GM12878 (cell line): ENCODE measurements at regions not wholly inside any gene's neighbourhood (a gene's known extent, or its start where the extent isn't known, plus 50 kb on each side); places are given as distances from the start of the nearest gene placed in this dataset.

Source experiments
- ATAC-seq: fragments of 200-7000 bp; cut with Tn5 transposase; 3 replicates; pipeline ENCODE4 v1.9.1; 2020; ENCODE audit warnings: mild to moderate bottlenecking, moderate library complexity
- BruUV-seq: library from RNA; stranded (reverse); fragments of 400-500 nt; replicated peaks from 2 replicates; lab custom pipeline; 2021; lab: Mats Ljungman, UMichigan
- CTCF ChIA-PET: fragments of 300-600 bp; sonication (Branson Sonifier 250); formaldehyde crosslinking; extraction: SDS; loops from one replicate; lab custom pipeline; 2021; ENCODE audit warnings: inconsistent platforms; lab: Yijun Ruan, JAX
- POLR2A ChIA-PET: fragments of 350-600 bp; formaldehyde crosslinking; extraction: SDS; loops from one replicate; lab custom pipeline; 2021; ENCODE audit warnings: inconsistent platforms; lab: Charles Lee
- RAD21 ChIA-PET: fragments of 300-600 bp; sonication (Branson Sonifier 250); formaldehyde crosslinking; loops from one replicate; lab custom pipeline; 2023; ENCODE audit warnings: antibody characterized with exemption; ENCODE audit not compliant: unreplicated experiment; lab: Charles Lee
- SMC1A ChIA-PET: fragments of 300-600 bp; sonication (Branson Sonifier 250); formaldehyde crosslinking; loops from one replicate; lab custom pipeline; 2023; ENCODE audit not compliant: unreplicated experiment, uncharacterized antibody; lab: Charles Lee
- DNase-seq: peaks from one replicate; pipeline ENCODE4 v3.0.0-alpha.2; 2011; ENCODE audit warnings: low read depth, low spot score
- FAIRE-seq: peaks from 3 replicates; lab custom pipeline; 2011; peaks lifted over from hg19 to GRCh38; lab: Jason Lieb, UNC
- H2AFZ ChIP-seq: 2 replicates; pipeline ENCODE4 v1.6.0; 2011; ENCODE audit warnings: low read depth, low read length, control low read depth; ENCODE audit not compliant: control insufficient read depth
- H3K27ac ChIP-seq: 2 replicates; pipeline ENCODE4 v1.5.1; 2011; ENCODE audit warnings: control low read depth; ENCODE audit not compliant: control insufficient read depth, insufficient read depth
- H3K27me3 ChIP-seq, 2 experiments: replicated peaks in 1 of 2; 2 replicates each; pipeline versions ENCODE4 v1.6.0 to v1.6.1; 2011; ENCODE audit warnings: low read length in 1 of 2; ENCODE audit not compliant: control insufficient read depth in 2 of 2, insufficient read depth in 2 of 2
- H3K36me3 ChIP-seq, 2 experiments: 2 replicates each; pipeline ENCODE4 v1.5.1; 2011; ENCODE audit warnings: low read length in 1 of 2; ENCODE audit not compliant: control insufficient read depth in 2 of 2, insufficient read depth in 2 of 2
- H3K4me1 ChIP-seq: 2 replicates; pipeline ENCODE4 v1.6.1; 2011; ENCODE audit warnings: mild to moderate bottlenecking, low read length, moderate library complexity, mixed read lengths; ENCODE audit not compliant: control insufficient read depth, insufficient read depth
- H3K4me2 ChIP-seq: 2 replicates; pipeline ENCODE4 v1.6.0; 2011; ENCODE audit warnings: control low read depth; ENCODE audit not compliant: control insufficient read depth, insufficient read depth
- H3K4me3 ChIP-seq: fragments of 200-600 bp; sonication (generic); 2 replicates; pipeline ENCODE4 v1.5.1; 2016
- H3K79me2 ChIP-seq: 2 replicates; pipeline ENCODE4 v1.6.0; 2011; ENCODE audit warnings: low read length; ENCODE audit not compliant: control insufficient read depth, insufficient read depth
- H3K9ac ChIP-seq: 2 replicates; pipeline ENCODE4 v1.8.0; 2011; ENCODE audit warnings: low read length, control low read depth, mixed read lengths; ENCODE audit not compliant: control insufficient read depth, insufficient read depth
- H3K9me3 ChIP-seq: replicated peaks from 3 replicates; pipeline ENCODE4 v1.5.1; 2011; ENCODE audit warnings: mild to moderate bottlenecking, low read length; ENCODE audit not compliant: control insufficient read depth, insufficient read depth
- H4K20me1 ChIP-seq: 2 replicates; pipeline ENCODE4 v1.6.0; 2011; ENCODE audit not compliant: control insufficient read depth, insufficient read depth
- CHD1 ChIP-seq: IDR thresholded peaks from 2 replicates; pipeline ENCODE4 v1.6.1; 2012; ENCODE audit warnings: low read depth, low read length, improper control_type of control experiment
- EP300 ChIP-seq, 2 experiments: fragments of 150-350 bp in 1 of 2; IDR thresholded peaks; 2 replicates each; pipeline ENCODE4 v1.6.1; 2011 to 2012; ENCODE audit warnings: low read depth in 2 of 2, low read length in 2 of 2, borderline replicate concordance in 1 of 2, improper control_type of control experiment in 1 of 2, inconsistent platforms in 1 of 2; ENCODE audit not compliant: control insufficient read depth in 1 of 2
- FOXK2 ChIP-seq: fragments of 450-650 bp; IDR thresholded peaks from 2 replicates; pipeline ENCODE4 v1.6.1; 2017; ENCODE audit warnings: mild to moderate bottlenecking, moderate library complexity
- IRF4 ChIP-seq: IDR thresholded peaks from 2 replicates; pipeline ENCODE4 v1.6.1; 2011; ENCODE audit warnings: low read depth, low read length
- NR2C2 ChIP-seq: IDR thresholded peaks from 2 replicates; pipeline ENCODE4 v1.6.1; 2011; ENCODE audit warnings: borderline replicate concordance, low read depth; ENCODE audit not compliant: control insufficient read depth, insufficient read length
- RELA ChIP-seq: fragments of 450-650 bp; IDR thresholded peaks from 2 replicates; pipeline ENCODE4 v1.8.0; 2014; ENCODE audit warnings: borderline replicate concordance; ENCODE audit not compliant: partially characterized antibody
- SRF ChIP-seq, 2 experiments: IDR thresholded peaks; 2 replicates each; pipeline ENCODE4 v1.6.1; 2011; ENCODE audit warnings: low read depth in 2 of 2, low read length in 2 of 2, mild to moderate bottlenecking in 1 of 2, moderate library complexity in 1 of 2
- STAT3 ChIP-seq: IDR thresholded peaks from 2 replicates; pipeline ENCODE4 v1.6.1; 2011; ENCODE audit warnings: low read depth, low read length, improper control_type of control experiment
- ZBED1 ChIP-seq: IDR thresholded peaks from 2 replicates; pipeline ENCODE4 v1.6.1; 2016; ENCODE audit warnings: borderline replicate concordance
- ZNF384 ChIP-seq: IDR thresholded peaks from 2 replicates; pipeline ENCODE4 v1.6.1; 2012; ENCODE audit warnings: low read depth, mild to moderate bottlenecking, low read length, improper control_type of control experiment, borderline replicate concordance
- WGBS: methylation state at CpG from one replicate; pipeline ENCODE4 v1.1.6; 2016; ENCODE audit warnings: low lambda C conversion rate; ENCODE audit not compliant: insufficient replicate concordance, insufficient coverage; ENCODE audit errors: missing lambda C conversion rate; 5-methylcytosine and 5-hydroxymethylcytosine counted together
- in situ Hi-C: fragments of 300-500 bp; cut with MboI; formaldehyde crosslinking; loops from 9 replicates; pipeline ENCODE4 v1.14.3; 2018; ENCODE audit warnings: mixed read lengths
- intact Hi-C: fragments of 100-400 bp; cut with micrococcal nuclease; formaldehyde crosslinking; loops from one replicate; pipeline ENCODE4 v1.14.2; 2022; ENCODE audit not compliant: unreplicated experiment
- TF ChIP-seq, protein P1 (sequence below): fragments of 450-650 bp; IDR thresholded peaks from 2 replicates; pipeline ENCODE4 v1.6.1; 2017; ENCODE audit warnings: mild to moderate bottlenecking, low read depth, inconsistent platforms; ENCODE audit not compliant: poor library complexity, severe bottlenecking
- TF ChIP-seq, protein P2 (sequence below): IDR thresholded peaks from 2 replicates; pipeline ENCODE4 v1.6.1; 2011; ENCODE audit warnings: low read depth, low read length, improper control_type of control experiment, borderline replicate concordance
- TF ChIP-seq, protein P3 (sequence below): IDR thresholded peaks from 2 replicates; pipeline ENCODE4 v1.6.1; 2012; ENCODE audit warnings: low read depth, low read length, improper control_type of control experiment

DNA sequence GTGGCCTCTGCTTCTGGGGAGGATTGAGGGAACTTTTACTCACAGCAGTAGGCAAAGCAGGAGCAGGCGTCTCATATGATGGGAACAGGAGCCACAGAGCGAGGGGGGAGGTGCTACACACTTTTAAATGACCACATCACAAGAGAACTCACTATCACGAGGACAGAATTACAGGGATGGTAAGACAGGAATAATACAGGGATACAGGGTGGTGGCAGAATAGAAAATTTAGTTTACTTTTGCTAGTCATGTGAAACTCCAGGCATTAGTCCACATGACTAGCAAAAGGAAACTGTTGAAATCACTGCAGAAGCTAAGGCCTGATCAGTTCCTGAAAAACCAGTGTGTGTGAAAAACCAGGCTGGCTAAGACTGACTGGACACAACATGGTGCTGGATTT lies 382.4 kb downstream of the NNT start:
- DNase-seq (no peak), ATAC-seq (no peak), FAIRE-seq (no peak)
- H3K79me2 ChIP-seq, result no peaks in the 10 kb centered on the region
- H3K27me3 ChIP-seq, result no peaks in the 10 kb centered on the region
- SMC1A ChIA-PET, result no interaction called here
- H3K36me3 ChIP-seq, result no peaks in the 10 kb centered on the region
- intact Hi-C loops (no loop called here), in situ Hi-C loops (no loop called here)
- POLR2A ChIA-PET, result no interaction called here
- H4K20me1 ChIP-seq, result no peaks in the 10 kb centered on the region
- no peaks in the 10 kb centered on the region for H3K4me1 ChIP-seq
- CTCF ChIA-PET, result no interaction called here
- no peak overlapping the region for H3K4me3 ChIP-seq
- BruUV-seq, result no TSS peak
- H3K4me2 ChIP-seq, result no peak overlapping the region
- H2AFZ ChIP-seq, result no peak overlapping the region
- no peak overlapping the region for H3K9ac ChIP-seq
- no peak overlapping the region for H3K27ac ChIP-seq
- WGBS, result 4% methylated on average over 3 of the region's 3 CpGs
- no peaks in the 10 kb centered on the region for H3K9me3 ChIP-seq
- TF ChIP-seq IRF4 (no peak), CHD1 (no peak), FOXK2 (no peak), ZNF384 (no peak), SRF (IDR thresholded peaks at IDR 0.05; ENCODE audit: low read depth in 2 of 2, low read length in 2 of 2) (no peak), NR2C2 (no peak), EP300 (IDR thresholded peaks at IDR 0.05; ENCODE audit: borderline replicate concordance in 1 of 2, control insufficient read depth in 1 of 2, low read depth in 2 of 2, low read length in 2 of 2) (no peak), STAT3 (no peak), RELA (no peak), ZBED1 (no peak)
- TF ChIP-seq, protein P1, sequence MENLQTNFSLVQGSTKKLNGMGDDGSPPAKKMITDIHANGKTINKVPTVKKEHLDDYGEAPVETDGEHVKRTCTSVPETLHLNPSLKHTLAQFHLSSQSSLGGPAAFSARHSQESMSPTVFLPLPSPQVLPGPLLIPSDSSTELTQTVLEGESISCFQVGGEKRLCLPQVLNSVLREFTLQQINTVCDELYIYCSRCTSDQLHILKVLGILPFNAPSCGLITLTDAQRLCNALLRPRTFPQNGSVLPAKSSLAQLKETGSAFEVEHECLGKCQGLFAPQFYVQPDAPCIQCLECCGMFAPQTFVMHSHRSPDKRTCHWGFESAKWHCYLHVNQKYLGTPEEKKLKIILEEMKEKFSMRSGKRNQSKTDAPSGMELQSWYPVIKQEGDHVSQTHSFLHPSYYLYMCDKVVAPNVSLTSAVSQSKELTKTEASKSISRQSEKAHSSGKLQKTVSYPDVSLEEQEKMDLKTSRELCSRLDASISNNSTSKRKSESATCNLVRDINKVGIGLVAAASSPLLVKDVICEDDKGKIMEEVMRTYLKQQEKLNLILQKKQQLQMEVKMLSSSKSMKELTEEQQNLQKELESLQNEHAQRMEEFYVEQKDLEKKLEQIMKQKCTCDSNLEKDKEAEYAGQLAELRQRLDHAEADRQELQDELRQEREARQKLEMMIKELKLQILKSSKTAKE, result no peak
- TF ChIP-seq, protein P2, sequence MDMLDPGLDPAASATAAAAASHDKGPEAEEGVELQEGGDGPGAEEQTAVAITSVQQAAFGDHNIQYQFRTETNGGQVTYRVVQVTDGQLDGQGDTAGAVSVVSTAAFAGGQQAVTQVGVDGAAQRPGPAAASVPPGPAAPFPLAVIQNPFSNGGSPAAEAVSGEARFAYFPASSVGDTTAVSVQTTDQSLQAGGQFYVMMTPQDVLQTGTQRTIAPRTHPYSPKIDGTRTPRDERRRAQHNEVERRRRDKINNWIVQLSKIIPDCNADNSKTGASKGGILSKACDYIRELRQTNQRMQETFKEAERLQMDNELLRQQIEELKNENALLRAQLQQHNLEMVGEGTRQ, result no peak
- TF ChIP-seq, protein P3, sequence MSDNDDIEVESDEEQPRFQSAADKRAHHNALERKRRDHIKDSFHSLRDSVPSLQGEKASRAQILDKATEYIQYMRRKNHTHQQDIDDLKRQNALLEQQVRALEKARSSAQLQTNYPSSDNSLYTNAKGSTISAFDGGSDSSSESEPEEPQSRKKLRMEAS, result no peak
- RAD21 ChIA-PET, result no interaction called here
